Karpas-422 (cell line): ENCODE measurements at regions not wholly inside any gene's neighbourhood (a gene's known extent, or its start where the extent isn't known, plus 50 kb on each side); places are given as distances from the start of the nearest gene placed in this dataset. TPM values are rescaled to one million over a fixed set of nuclear protein-coding genes. Genes with fewer than 3 reads are reported as not detected.
"Not testable (repeated sequence)": the region's sequence is repeated elsewhere in the genome, so short reads cannot be mapped to it uniquely, and the experiment has no call there.

Source experiments
- DNase-seq: peaks from one replicate; pipeline ENCODE4 v3.0.0-alpha.2; 2015
- H2AFZ ChIP-seq: fragments of 200-600 bp; sonication (generic); 2 replicates; pipeline ENCODE4 v1.6.1; 2014; ENCODE audit warnings: antibody characterized with exemption, low read length, mixed read lengths
- H3K27ac ChIP-seq: fragments of 200-600 bp; sonication (generic); 2 replicates; pipeline ENCODE4 v1.5.1; 2014; ENCODE audit warnings: mild to moderate bottlenecking, low read length, moderate library complexity
- H3K27me3 ChIP-seq: fragments of 200-600 bp; sonication (generic); 2 replicates; pipeline ENCODE4 v1.6.1; 2014; ENCODE audit warnings: low read length, mixed read lengths
- H3K36me3 ChIP-seq: fragments of 200-600 bp; sonication (generic); 2 replicates; pipeline ENCODE4 v1.6.1; 2014; ENCODE audit warnings: low read length, mixed read lengths; ENCODE audit not compliant: insufficient read depth
- H3K4me1 ChIP-seq: fragments of 200-600 bp; sonication (generic); 2 replicates; pipeline ENCODE4 v1.6.1; 2014; ENCODE audit warnings: mild to moderate bottlenecking, low read length, mixed read lengths
- H3K4me2 ChIP-seq: fragments of 200-600 bp; sonication (generic); 2 replicates; pipeline ENCODE4 v1.6.1; 2014; ENCODE audit warnings: low read length, low read depth, mild to moderate bottlenecking; ENCODE audit not compliant: poor library complexity, severe bottlenecking
- H3K4me3 ChIP-seq: fragments of 200-600 bp; sonication (generic); 2 replicates; pipeline ENCODE4 v1.5.1; 2014; ENCODE audit warnings: mild to moderate bottlenecking, antibody characterized with exemption, low read length, mixed read lengths
- H3K79me2 ChIP-seq: fragments of 200-600 bp; sonication (generic); 2 replicates; pipeline ENCODE4 v1.6.1; 2014; ENCODE audit warnings: mild to moderate bottlenecking, low read length, mixed read lengths
- H3K9ac ChIP-seq: fragments of 200-600 bp; sonication (generic); 2 replicates; pipeline ENCODE4 v1.6.0; 2014; ENCODE audit warnings: low read length
- H3K9me2 ChIP-seq: fragments of 200-600 bp; sonication (generic), shearing (Covaris generic); replicated peaks from 2 replicates; pipeline ENCODE4 v1.6.0; 2014; ENCODE audit warnings: mild to moderate bottlenecking, low read length, moderate library complexity; ENCODE audit not compliant: insufficient read depth
- H3K9me3 ChIP-seq: fragments of 300-700, 200-600 bp; sonication (generic); 2 replicates; pipeline ENCODE4 v1.6.1; 2014; ENCODE audit warnings: low read length, mixed read lengths
- H4K20me1 ChIP-seq: fragments of 200-600 bp; sonication (generic); 2 replicates; pipeline ENCODE4 v1.6.1; 2014; ENCODE audit warnings: mild to moderate bottlenecking, antibody characterized with exemption, low read length, low read depth; ENCODE audit not compliant: insufficient read depth
- small RNA-seq: library from RNA; depleted of rRNA; stranded (forward); fragments of <200 nt; gene quantifications from one replicate; pipeline ENCODE3, GENCODE V24; 2014

DNA sequence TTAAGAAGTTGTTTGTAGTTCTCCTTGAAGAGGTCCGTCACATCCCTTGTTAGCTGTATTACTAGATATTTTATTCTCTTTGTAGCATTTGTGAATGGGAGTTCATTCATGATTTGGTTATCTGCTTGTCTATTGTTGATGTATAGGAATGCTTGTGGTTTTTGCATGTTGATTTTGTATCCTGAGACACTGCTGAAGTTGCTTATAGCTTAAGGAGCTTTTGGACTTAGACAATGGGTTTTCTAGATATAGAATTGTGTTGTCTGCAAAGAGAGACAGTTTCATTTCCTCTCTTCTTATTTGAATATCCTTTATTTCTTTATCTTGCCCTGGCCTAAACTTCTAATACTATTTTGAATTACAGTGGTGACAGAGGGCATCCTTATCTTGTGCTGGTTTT lies 52.1 kb upstream of the GRID2 start:
- Histone ChIP-seq H3K36me3 (no peaks in the 10 kb centered on the region), H3K4me2 (no peak overlapping the region), H2AFZ (no peak overlapping the region), H3K9me2 (no peaks in the 10 kb centered on the region), H3K27me3 (no peaks in the 10 kb centered on the region), H3K27ac (no peak overlapping the region), H3K79me2 (no peaks in the 10 kb centered on the region), H4K20me1 (no peaks in the 10 kb centered on the region), H3K4me1 (no peaks in the 10 kb centered on the region), H3K9me3 (peaks cover 21% of the 10 kb centered on the region), H3K9ac (no peak overlapping the region), H3K4me3 (no peak overlapping the region)
- no peak for DNase-seq

DNA sequence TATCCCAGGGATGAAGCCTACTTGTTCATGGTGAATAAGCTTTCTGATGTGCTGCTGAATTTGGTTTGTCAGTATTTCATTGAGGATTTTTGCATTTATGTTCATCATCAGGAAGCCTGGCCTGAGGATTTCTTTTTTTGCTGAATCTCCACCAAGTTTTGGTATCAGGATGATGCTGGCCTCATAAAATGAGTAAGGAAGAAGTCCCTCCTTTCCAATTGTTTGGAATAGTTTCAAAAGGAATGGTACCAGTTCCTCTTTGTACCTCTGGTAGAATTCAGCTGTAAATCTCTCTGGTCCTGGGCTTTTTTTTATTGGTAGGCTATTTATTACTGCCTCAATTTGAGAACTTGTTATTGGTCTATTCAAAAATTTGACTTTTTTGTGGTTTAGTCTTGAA lies 51.4 kb upstream of the GRID2 start:
- not testable (repeated sequence) for H4K20me1 ChIP-seq, H3K4me2 ChIP-seq, H2AFZ ChIP-seq

DNA sequence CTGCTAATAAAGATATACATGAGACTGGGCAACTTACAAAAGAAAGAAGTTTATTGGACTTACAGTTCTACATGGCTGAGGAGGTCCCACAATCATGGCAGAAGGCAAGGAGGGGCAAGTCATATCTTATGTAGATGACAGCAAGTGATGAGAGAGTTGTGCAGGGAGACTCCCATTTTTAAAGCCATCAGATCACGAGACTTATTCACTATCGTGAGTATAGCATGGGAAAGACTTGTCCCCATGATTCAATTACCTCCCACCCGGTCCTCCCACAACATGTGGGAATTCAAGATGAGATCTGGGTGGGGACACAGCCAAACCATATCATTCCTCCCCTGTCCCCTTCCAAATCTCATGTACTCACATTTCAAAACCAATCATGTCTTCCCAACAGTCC lies 50.9 kb upstream of the GRID2 start:
- Histone ChIP-seq H3K36me3 (no peaks in the 10 kb centered on the region), H3K79me2 (no peaks in the 10 kb centered on the region), H3K27me3 (no peaks in the 10 kb centered on the region), H2AFZ (no peak overlapping the region), H3K4me1 (no peaks in the 10 kb centered on the region), H3K4me3 (no peak overlapping the region), H3K27ac (no peak overlapping the region), H3K4me2 (no peak overlapping the region), H3K9me2 (no peaks in the 10 kb centered on the region), H4K20me1 (no peaks in the 10 kb centered on the region), H3K9me3 (peaks cover 20% of the 10 kb centered on the region), H3K9ac (no peak overlapping the region)
- DNase-seq = no peak

More for the DNA sequence above, 51.4 kb upstream of the GRID2 start:
- H3K27me3 ChIP-seq, DNase-seq, H3K9ac ChIP-seq, H3K27ac ChIP-seq, H3K79me2 ChIP-seq, H3K4me1 ChIP-seq, H3K4me3 ChIP-seq, H3K36me3 ChIP-seq, H3K9me2 ChIP-seq: not testable (repeated sequence)
- peaks cover 20% of the 10 kb centered on the region for H3K9me3 ChIP-seq

DNA sequence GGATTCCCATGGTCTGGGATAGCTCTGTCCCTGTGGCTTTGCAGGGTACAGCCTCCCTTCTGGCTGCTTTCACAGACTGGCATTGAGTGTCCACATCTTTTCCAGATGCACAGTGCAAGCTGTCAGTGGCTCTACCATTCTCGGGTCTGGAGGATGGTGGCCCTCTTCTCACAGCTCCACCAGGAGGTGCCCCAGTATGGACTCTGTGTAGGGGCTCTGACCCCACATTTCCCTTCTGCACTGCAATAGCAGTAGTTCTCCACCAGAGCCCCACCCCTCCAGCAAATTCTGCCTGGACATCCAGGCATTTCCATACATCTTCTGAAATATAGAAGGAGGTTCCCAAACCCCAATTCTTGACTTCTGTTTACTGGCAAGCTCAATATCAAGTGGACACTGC lies 50.2 kb upstream of the GRID2 start:
- Histone ChIP-seq H3K9ac (no peak overlapping the region), H3K4me2 (no peak overlapping the region), H3K79me2 (no peaks in the 10 kb centered on the region), H4K20me1 (no peaks in the 10 kb centered on the region), H2AFZ (no peak overlapping the region), H3K36me3 (no peaks in the 10 kb centered on the region), H3K9me3 (peaks cover 26% of the 10 kb centered on the region), H3K9me2 (no peaks in the 10 kb centered on the region), H3K4me1 (no peaks in the 10 kb centered on the region), H3K27me3 (no peaks in the 10 kb centered on the region), H3K4me3 (no peak overlapping the region), H3K27ac (no peak overlapping the region)
- DNase-seq = no peak

Small RNA genes lying in the stretch of these regions (small RNA-seq; reads per million reads assigned to genes)
- gene KRT19P6 = not detected
